GM19452 (cell line): ENCODE measurements at regions not wholly inside any gene's neighbourhood (a gene's known extent, or its start where the extent isn't known, plus 50 kb on each side); places are given as distances from the start of the nearest gene placed in this dataset.
"Not testable (repeated sequence)": the region's sequence is repeated elsewhere in the genome, so short reads cannot be mapped to it uniquely, and the experiment has no call there.

ENCODE experiments used
- ATAC-seq: cut with Tn5 transposase; IDR thresholded peaks from one replicate; pipeline ENCODE4 v1.9.1; 2021; ENCODE audit not compliant: unreplicated experiment

GRCh38 chr4:164058776-164059445 is 564.4 kb downstream of the TMA16 start:
- ATAC-seq = no peak

- no peak for ATAC-seq
Measured at GRCh38 chr4:164060456-164060855, 566.0 kb downstream of the TMA16 start.

DNA sequence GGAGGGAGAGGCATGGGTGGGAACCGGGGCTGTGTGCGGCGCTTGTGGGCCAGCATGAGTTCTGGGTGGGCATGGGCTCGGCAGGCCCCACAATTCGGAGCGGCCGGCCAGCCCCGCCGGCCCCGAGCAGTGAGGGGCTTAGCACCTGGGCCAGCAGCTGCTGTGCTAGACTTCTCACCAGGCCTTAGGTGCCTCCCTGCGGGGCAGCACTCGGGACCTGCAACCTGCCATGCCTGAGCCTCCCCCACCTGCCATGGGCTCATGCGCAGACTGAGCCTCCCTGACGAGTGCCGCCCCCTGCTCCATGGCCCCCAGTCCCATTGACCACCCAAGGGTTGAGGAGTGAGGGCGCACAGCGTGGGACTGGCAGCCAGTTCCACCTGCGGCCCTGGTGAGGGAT is 573.9 kb downstream of the TMA16 start:
- no peak for ATAC-seq

DNA sequence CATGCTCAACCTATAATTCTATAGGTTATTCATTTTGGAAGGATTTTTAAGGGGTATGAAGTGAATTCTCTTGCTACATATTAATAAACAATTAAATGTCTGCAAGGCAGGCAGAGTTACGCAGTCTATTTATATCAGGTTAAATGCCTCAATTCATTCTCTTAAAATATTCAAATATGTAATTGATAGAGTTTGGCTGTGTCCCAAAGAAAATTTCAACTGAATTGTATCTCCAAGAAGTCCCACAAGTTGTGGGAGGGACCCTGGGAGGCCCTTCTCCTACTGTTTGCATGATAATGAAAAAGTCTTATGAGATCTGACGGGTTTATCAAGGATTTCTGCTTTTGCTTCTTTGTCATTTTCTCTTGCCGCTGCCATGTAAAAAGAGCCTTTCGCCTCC is 576.1 kb downstream of the TMA16 start:
- no peak for ATAC-seq

- no peak for ATAC-seq
Measured at GRCh38 chr4:164081371-164081770, 586.9 kb downstream of the TMA16 start.

- ATAC-seq = no peak
Measured at GRCh38 chr4:164081801-164082200, 587.3 kb downstream of the TMA16 start.

GRCh38 chr4:164087733-164088132 is 593.2 kb downstream of the TMA16 start:
- ATAC-seq = no peak

GRCh38 chr4:164095313-164096110 is 601.0 kb downstream of the TMA16 start:
- no peak for ATAC-seq

- ATAC-seq = no peak
Measured at GRCh38 chr4:164096766-164097518, 602.5 kb downstream of the TMA16 start.

DNA sequence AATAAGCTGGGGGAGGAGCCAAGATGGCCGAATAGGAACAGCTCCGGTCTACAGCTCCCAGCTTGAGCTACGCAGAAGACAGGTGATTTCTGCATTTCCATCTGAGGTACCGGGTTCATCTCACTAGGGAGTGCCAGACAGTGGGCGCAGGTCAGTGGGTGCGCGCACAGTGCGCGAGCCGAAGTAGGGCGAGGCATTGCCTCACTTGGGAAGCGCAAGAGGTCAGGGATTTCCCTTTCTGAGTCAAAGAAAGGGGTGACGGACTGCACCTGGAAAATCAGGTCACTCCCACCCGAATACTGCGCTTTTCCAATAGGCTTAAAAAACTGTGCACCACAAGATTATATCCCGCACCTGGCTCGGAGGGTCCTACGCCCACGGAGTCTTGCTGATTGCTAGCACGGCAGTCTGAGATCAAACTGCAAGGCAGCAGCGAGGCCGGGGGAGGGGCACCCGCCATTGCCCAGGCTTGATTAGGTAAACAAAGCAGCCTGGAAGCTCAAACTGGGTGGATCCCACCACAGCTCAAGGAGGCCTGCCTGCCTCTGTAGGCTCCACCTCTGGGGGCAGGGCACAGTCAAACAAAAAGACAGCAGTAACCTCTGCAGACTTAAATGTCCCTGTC is 606.4 kb downstream of the TMA16 start:
- ATAC-seq = not testable (repeated sequence)

GRCh38 chr4:164108971-164109370 is 614.5 kb downstream of the TMA16 start:
- ATAC-seq = no peak

DNA sequence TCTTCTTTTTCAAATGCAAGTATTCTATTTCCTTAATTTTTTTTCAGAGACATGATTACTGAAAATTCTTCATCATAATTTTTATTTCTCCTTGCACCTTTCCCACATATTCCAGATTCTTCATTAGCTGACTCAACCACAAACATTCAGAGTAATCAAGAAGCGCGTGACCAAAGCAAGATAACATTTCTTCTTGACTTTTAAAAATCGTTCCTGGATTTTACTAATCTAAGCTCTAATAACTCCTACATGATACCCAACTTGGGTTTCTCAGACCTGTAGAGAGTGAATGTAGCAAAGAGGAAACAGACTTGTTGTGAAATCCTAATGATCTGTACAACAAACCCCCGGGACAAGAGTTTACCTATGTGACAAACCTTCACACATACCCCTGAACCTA is 615.0 kb downstream of the TMA16 start:
- ATAC-seq = no peak

- no peak for ATAC-seq
Measured at GRCh38 chr4:164115236-164115635, 620.7 kb downstream of the TMA16 start.

DNA sequence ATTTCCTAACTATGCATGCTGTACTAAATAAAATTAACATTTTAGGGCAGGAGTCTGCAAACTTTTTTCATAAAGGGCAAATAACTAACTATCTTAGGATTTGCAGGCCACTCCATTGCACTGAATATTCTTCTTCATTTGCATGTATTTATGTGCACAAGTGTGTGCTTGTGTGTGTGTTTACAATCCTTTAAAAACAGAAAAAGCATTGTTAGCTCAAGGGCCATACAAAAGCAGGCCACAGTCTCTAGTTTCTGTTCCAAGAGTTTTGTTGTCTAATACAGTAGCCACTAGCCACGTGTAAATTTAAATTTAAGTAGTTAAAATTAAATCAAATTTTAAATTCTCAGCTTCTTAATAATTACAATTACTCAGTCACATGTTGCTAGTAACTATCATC is 621.8 kb downstream of the TMA16 start:
- no peak for ATAC-seq

DNA sequence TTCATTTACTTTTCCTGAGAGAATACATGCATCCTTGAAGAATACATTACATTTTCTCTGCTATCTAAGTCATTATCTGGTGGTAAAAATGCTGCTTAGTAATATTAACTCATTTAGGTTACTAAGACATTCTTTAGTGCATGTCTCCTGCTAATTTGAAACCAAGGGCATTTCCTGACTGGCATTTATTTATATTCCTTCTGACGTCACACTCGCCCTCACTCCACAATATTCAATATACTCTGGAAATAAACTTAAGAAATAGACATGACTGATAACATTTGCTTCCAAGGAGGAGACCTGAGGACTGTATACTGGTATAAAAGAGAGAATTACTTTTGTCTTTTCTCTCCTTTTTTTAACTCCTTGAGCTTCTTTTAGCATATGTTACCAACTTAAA is 619.5 kb upstream of the SMIM31 start:
- ATAC-seq = no peak

DNA sequence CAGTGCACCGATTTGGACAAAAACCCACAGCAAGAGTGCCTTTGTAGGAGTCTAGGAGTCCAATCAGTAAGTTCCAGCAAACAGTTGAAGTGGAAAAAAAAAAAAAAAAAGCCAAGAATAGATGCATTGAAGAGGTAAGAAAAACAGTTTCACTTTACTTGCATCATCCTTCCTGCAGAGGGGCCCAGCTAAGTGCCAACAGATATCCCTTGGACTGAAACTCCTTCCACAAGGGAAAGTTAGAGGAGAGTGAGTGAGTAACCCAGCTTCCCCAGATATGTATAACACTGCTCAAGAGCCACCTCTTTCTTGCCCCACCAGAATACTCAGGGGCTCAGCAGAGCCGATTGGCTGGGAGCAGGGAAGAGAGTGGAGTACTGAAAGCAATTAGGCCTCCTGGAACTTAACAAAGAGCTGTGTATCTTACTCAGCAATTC is 617.7 kb upstream of the SMIM31 start:
- no peak for ATAC-seq

GRCh38 chr4:164138521-164138920 is 615.4 kb upstream of the SMIM31 start:
- ATAC-seq = no peak

DNA sequence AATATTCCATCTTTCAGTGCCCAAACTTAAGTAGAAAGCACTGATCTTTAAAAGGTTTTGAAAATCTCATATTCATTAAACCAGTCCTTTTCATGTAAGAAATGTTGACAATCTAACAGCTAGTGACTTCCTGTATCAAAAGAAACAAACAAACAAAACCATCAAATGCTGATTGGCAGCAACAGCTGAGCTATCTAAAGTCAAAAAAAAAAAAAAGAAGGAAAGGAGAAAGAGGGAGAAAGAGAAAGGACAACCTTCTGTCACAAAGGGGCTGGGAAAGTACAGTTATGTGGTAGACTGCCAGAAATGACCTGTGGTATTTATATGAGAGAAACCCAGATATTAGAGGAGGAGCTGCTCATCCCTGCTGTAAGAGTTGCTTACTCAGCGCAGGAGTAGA is 614.6 kb upstream of the SMIM31 start:
- ATAC-seq = no peak

- ATAC-seq = not testable (repeated sequence)
Measured at GRCh38 chr4:164141755-164142375, 612.1 kb upstream of the SMIM31 start.

DNA sequence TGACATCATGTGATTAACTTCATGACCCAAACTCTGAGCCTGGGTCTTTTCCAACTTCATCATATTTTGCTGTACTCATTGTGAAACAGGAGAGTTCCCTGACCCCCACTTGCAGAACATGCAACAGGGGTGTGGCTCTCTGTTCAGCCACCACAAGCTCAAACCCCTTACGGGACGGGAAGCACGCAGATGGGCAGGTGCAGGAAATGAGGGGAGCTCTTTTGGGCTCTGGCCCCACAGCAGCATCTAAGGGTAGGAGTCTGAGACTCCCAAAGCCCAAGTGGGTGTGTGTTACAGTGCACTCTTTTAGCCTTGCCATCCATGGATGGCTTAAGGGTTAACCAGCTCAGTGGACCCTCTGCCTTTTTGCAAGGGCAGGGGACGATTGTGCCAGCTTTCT is 599.5 kb upstream of the SMIM31 start:
- no peak for ATAC-seq

- ATAC-seq = no peak
Measured at GRCh38 chr4:164169591-164169990, 584.3 kb upstream of the SMIM31 start.
